ENCODE measurements at regions not wholly inside any gene's neighbourhood (a gene's known extent, or its start where the extent isn't known, plus 50 kb on each side); places are given as distances from the start of the nearest gene placed in this dataset.
"Not testable (repeated sequence)": the region's sequence is repeated elsewhere in the genome, so short reads cannot be mapped to it uniquely, and the experiment has no call there.

GRCh38 chr6:43898358-43899131 lies 128.5 kb downstream of the VEGFA start:
- DNase-seq, result no peak

- no peak for DNase-seq
Observed at GRCh38 chr6:43897571-43898302, 127.7 kb downstream of the VEGFA start.

- no peak for DNase-seq
Observed at GRCh38 chr6:43896329-43897255, 126.6 kb downstream of the VEGFA start.

- no peak for DNase-seq
Observed at GRCh38 chr6:43895656-43896328, 125.8 kb downstream of the VEGFA start.

GRCh38 chr6:43893073-43893472 lies 123.1 kb downstream of the VEGFA start:
- DNase-seq, result no peak

- DNase-seq, result no peak
Observed at GRCh38 chr6:43891072-43891870, 121.3 kb downstream of the VEGFA start.

GRCh38 chr6:43890197-43891062 lies 120.4 kb downstream of the VEGFA start:
- DNase-seq, result no peak

GRCh38 chr6:43887906-43888683 lies 118.1 kb downstream of the VEGFA start:
- no peak for DNase-seq

GRCh38 chr6:43887340-43887858 lies 117.4 kb downstream of the VEGFA start:
- no peak for DNase-seq

GRCh38 chr6:43886717-43887339 lies 116.8 kb downstream of the VEGFA start:
- no peak for DNase-seq

GRCh38 chr6:43886067-43886461 lies 116.1 kb downstream of the VEGFA start:
- DNase-seq, result no peak

GRCh38 chr6:43885399-43886066 lies 115.5 kb downstream of the VEGFA start:
- DNase-seq, result no peak

- DNase-seq, result no peak
Observed at GRCh38 chr6:43884652-43885022, 114.6 kb downstream of the VEGFA start.

- DNase-seq, result no peak
Observed at GRCh38 chr6:43883847-43884651, 114.0 kb downstream of the VEGFA start.

GRCh38 chr6:43882690-43883448 lies 112.9 kb downstream of the VEGFA start:
- DNase-seq, result not testable (repeated sequence)

GRCh38 chr6:43880236-43881137 lies 110.5 kb downstream of the VEGFA start:
- DNase-seq, result no peak
